ENCODE measurements at regions not wholly inside any gene's neighbourhood (a gene's known extent, or its start where the extent isn't known, plus 50 kb on each side); places are given as distances from the start of the nearest gene placed in this dataset.

DNA sequence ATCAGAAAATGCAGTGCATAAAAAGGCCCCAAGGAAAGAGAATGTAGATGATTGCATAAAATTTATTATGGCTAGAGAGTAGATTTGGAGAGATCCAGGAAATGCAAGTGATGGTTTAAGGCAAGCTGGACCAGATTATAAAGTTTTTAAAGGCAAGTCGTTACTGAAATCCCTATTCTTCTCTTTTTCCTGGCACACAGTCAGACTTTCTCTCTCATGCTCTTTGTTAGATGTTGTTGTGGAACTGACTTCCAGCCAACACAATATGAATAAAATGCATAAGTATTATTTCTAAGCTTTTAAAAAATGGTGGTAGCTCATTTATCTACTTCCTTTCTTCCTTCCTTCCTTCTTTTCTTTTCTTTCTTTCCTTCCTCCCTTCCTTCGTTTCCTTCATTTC is 1085.4 kb upstream of the CDH6 start:
- Histone ChIP-seq H4K20me1 (ENCODE audit: control insufficient read depth, insufficient read depth, insufficient read length) (no peaks in the 10 kb centered on the region), H3K4ac (ENCODE audit: low read depth, low read length) (no peak overlapping the region), H3K23ac (ENCODE audit: insufficient read length, low read depth, low read length) (no peak overlapping the region), H3K56ac (ENCODE audit: insufficient read length, low read depth, low read length) (no peak overlapping the region), H3K27ac (ENCODE audit: insufficient read length, low read depth, low read length) (no peak overlapping the region), H2BK20ac (ENCODE audit: low read depth, low read length, poor library complexity, severe bottlenecking) (no peak overlapping the region), H2AK5ac (ENCODE audit: insufficient read length, low read length) (no peak overlapping the region), H2BK5ac (ENCODE audit: insufficient read length, low read length) (no peak overlapping the region), H3K9me3 (ENCODE audit: control insufficient read depth, low read depth, low read length) (no peaks in the 10 kb centered on the region), H3K9ac (ENCODE audit: extremely low read depth, insufficient read length, low read length) (no peak overlapping the region), H2AFZ (ENCODE audit: low read length) (no peak overlapping the region), H3K79me1 (ENCODE audit: insufficient read depth, low read depth, low read length, poor library complexity, severe bottlenecking) (no peaks in the 10 kb centered on the region), H4K91ac (ENCODE audit: insufficient read length, low read depth, low read length) (no peak overlapping the region), H4K5ac (ENCODE audit: insufficient read length, low read depth, low read length) (no peak overlapping the region), H3K23me2 (ENCODE audit: insufficient read length, low read depth, low read length, poor library complexity, severe bottlenecking) (no peaks in the 10 kb centered on the region), H2BK12ac (ENCODE audit: insufficient read length, low read depth, low read length) (no peak overlapping the region), H3K18ac (ENCODE audit: insufficient read length, low read depth, low read length) (no peak overlapping the region), H3K4me2 (ENCODE audit: insufficient read depth, insufficient read length, low read length) (no peak overlapping the region), H3K4me1 (ENCODE audit: insufficient read depth, low read length) (no peaks in the 10 kb centered on the region), H2BK120ac (ENCODE audit: low read depth, low read length, poor library complexity, severe bottlenecking) (no peak overlapping the region), H3K14ac (ENCODE audit: insufficient read depth, low read length) (no peak overlapping the region), H2BK15ac (ENCODE audit: low read depth, low read length) (no peak overlapping the region), H3K79me2 (ENCODE audit: insufficient read depth, low read length) (no peaks in the 10 kb centered on the region), H3K27me3 (ENCODE audit: insufficient read depth, low read length) (no peaks in the 10 kb centered on the region; the same call in 1 of the 2 replicates), H4K8ac (replicated peaks; ENCODE audit: insufficient read length, low read depth, low read length) (no peak overlapping the region), H3T11ph (ENCODE audit: low read length) (no peak overlapping the region)
- no CpG with 5 or more reads among the region's 2 CpGs for WGBS (ENCODE audit: extremely low coverage, insufficient read length, low lambda C conversion rate)
- H3K4me1 Mint-ChIP-seq, result no peaks in the 10 kb centered on the region
- no peak overlapping the region for H3K4me3 Mint-ChIP-seq
- no peaks in the 10 kb centered on the region for H3K9me3 Mint-ChIP-seq
- H3K27me3 Mint-ChIP-seq (ENCODE audit: low read depth), result no peaks in the 10 kb centered on the region
- TF ChIP-seq, protein P1, sequence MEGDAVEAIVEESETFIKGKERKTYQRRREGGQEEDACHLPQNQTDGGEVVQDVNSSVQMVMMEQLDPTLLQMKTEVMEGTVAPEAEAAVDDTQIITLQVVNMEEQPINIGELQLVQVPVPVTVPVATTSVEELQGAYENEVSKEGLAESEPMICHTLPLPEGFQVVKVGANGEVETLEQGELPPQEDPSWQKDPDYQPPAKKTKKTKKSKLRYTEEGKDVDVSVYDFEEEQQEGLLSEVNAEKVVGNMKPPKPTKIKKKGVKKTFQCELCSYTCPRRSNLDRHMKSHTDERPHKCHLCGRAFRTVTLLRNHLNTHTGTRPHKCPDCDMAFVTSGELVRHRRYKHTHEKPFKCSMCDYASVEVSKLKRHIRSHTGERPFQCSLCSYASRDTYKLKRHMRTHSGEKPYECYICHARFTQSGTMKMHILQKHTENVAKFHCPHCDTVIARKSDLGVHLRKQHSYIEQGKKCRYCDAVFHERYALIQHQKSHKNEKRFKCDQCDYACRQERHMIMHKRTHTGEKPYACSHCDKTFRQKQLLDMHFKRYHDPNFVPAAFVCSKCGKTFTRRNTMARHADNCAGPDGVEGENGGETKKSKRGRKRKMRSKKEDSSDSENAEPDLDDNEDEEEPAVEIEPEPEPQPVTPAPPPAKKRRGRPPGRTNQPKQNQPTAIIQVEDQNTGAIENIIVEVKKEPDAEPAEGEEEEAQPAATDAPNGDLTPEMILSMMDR (conservative IDR thresholded peaks at IDR 0.05), result no peak
- no peak overlapping the region for H3K27ac Mint-ChIP-seq
- DNase-seq, result no peak
- H3K36me3 Mint-ChIP-seq (ENCODE audit: insufficient read depth in 1 of 3, low read depth in 3 of 3), result no peaks in the 10 kb centered on the region

Data from H9 (cell line).